HG02571 (cell line): ENCODE measurements at regions not wholly inside any gene's neighbourhood (a gene's known extent, or its start where the extent isn't known, plus 50 kb on each side); places are given as distances from the start of the nearest gene placed in this dataset.

ENCODE experiments used
- ATAC-seq: cut with Tn5 transposase; IDR thresholded peaks from one replicate; pipeline ENCODE4 v1.9.1; 2021; ENCODE audit warnings: mild to moderate bottlenecking, moderate library complexity; ENCODE audit not compliant: unreplicated experiment

DNA sequence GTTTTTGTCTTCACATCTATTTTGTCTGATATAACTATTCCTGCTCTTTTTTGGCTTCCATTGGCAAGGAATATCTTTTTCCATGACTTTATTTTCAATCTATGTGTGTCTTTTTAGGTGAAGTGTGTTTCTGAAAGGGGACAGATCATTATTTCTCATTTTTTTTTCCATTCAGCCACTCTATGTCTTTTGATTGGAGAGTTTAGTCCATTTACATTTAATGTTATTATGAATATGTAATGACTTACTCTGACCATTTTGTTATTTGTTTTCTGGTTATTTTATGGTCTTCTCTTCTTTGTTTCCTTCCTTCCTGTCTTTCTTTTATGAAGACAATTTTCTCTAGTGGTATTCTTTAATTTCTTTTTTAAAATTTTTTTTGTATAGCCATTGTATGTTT is 178.6 kb upstream of the CNTN5 start:
- no peak for ATAC-seq

DNA sequence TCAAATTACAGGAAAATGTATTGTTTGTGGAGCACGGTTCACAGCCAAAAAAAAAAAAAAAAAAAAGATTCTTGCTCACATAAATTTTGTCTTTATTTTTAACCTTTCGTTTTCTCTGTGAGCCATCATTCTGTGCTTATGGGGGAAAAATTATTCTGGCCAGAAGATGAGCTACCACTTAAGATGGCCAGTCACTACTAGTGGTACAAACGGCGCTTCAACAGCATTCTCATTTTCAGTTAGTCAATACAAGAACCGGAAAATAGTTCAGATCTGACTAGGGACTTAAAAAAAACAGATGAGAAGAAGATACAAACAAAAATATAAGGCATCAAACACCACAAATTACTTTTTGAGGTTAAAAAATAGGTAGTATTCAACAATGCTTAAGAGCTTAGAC is 158.6 kb upstream of the CNTN5 start:
- no peak for ATAC-seq

DNA sequence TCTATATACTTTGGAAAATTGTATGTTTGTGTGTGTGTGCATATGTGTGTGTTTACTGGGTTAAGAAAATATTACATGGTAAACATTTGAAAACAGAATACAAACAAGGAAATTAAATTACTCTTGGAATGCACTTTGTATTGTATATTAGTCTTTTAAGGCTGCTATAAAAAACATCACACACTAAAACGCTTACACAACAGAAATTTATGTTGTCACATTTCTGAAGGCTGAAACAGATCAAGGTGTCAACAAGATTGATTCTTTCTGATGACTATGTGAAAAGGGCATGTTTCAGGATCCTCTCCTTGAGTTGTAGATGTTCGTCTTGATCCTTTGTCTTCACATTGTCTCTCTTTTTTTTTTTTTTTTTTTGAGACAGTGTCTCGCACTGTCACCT is 149.1 kb upstream of the CNTN5 start:
- ATAC-seq: no peak

DNA sequence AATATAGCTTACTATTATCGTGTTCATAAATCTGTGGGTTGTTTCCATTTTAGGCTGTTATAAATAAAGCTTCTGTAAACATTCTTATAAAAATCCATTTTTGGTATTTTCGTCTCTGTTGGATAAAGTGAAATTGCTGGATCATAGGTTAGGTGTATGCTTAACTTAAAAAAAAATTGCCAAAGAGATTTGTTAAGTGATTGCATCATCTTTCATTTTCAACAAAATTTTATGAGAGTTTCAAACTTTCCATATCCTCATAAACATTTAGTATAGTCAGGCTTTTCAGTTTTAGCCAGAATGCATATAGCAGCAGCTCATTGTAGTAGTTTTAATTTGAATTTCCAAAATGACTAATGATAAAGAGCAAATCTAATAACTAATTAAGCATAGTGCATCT is 146.7 kb upstream of the CNTN5 start:
- ATAC-seq: no peak

DNA sequence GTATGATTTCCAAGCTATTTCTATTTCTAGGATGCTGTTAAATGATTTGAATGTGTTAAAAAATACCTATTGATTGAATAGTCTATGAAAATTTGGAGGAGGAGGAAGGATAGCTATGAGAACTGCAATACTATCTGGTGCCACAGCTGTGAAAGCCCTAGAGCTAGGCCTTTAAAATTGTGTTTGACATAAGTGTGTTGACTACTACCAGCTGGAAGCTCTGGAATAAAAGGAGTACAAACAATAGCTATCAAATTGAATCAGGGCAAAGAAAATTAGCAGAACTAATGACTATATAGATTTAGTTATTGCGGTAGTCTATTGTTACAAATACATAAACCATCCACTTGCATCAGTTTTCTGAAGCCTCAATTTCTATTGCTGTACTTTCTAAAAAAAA is 124.8 kb upstream of the CNTN5 start:
- ATAC-seq: no peak

DNA sequence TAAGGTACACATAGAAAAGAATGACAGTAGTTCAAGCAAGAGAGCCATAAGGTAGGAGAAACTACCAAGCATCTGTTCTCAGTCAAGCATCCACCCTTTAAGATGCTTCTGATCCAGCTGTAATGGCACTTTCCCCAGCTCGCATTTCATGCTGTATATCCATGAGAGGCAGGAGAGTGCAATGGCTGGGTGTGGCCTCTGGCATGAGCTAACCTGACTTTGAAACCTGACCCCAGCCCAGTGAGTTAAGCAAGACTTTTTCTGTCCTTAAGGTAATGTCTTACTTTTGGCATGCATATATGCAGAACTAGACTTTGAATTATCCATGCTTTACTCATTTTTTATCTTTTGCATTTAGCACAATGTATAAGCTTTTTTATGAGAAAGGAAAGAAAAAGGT is 79.8 kb upstream of the CNTN5 start:
- no peak for ATAC-seq

DNA sequence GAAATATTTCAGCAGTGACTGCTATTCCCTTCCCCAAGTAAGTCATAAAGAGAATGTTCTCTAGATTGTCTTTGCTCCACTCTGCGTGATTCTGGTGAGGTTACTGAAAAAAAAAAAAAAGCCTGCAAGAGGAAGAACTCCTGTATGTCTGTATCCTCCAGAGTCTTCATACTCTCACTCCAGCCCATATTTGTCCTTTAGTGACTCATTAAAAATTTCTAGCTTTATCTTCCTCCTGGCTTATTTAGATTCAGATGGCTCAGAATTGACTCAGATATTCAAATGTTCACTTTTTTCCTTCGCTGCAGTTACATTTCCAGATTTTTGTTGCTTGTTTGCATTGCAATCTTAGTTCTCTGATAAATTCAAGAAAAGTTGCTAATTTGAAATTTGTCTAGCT is 76.3 kb upstream of the CNTN5 start:
- no peak for ATAC-seq

DNA sequence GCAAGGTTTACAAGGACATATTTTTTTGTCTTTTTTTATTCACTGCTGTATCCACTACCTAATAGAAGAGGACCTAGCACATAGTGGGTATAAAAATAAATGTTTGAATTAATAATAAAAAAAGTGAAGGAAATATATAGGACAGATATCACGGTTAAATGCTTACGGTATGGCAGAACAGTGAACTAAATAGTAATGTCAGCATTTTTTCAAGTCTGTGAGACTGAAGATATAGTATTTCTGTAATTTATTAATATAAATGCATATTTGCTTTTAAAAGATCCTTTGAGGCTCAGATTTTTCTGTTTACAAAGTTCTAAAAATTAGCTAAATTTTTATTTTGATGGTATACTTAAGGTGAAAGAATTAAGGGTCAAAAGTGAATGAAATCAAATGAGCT is 68.6 kb upstream of the CNTN5 start:
- no peak for ATAC-seq

DNA sequence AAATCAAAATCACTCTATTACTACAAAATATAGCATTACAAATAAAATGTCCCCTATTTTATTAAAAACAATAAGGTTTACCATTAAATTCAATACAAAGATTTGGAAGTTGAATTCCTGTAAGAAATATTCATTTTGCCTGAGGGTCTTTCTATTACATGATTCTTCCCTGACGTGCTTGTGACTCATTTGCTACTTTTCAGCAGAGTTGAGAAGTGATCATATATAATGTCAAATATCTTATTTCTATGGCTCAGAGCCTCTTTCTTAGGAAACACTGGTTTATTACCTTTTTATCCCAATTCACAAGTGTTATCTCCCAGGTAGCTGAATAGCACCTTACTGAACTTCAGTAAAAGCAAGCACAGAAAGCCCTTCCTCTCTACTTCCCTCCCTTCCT is 65.2 kb upstream of the CNTN5 start:
- no peak for ATAC-seq

DNA sequence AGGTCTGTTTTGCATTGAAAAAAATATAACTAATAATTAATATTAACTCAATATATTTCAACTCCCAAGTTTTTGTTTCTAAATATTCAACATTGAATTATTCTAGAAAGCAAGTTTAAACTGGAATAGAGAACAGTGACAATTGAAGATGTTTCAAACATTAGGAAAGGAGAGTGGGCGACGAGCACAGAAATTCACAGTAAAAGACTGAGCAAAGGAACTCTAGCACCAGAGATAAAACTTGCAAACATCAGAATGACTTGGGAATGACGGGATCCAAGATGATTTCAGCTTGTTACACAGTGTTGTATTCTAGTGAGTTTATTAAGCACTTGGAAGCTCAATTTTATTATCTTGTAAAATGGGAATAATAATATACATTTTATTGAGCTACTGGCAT is 56.6 kb upstream of the CNTN5 start:
- no peak for ATAC-seq

DNA sequence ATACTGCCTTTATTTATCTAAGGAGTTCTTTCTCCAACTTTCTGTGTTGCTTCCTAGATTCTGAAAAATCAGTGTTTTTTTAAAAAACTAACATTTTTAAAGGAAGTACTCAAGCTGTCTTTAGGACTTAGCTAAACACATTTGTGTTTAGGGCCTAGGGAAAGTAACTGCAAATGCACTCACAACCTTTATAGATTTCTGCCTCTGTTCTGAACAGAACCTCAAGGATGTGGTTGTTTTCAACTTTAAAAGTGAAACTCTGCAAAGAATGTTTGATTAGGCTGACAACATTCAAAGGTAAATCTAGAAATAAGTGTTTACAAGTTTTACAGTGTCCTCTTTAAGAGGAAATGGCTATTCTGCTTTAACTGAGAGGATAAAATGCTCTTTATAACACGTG is 55.4 kb upstream of the CNTN5 start:
- ATAC-seq: no peak

DNA sequence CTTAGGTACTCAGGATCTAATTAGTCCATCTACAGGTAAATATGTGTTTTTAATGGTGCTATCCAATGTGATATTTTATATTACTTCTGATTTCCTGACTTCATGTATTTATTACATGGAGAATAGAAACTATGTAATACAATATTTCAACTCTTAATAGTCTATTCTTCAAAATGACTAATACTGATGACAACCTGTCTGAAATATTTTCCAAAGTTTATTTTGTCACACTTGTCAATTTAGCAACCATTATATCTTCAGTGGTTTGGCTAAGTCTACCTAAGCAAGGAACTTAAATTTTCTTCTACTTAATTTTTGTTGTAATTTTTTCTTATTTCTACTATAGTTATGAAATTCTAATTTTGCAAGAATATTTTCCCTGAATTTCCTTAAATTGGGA is 55.0 kb upstream of the CNTN5 start:
- no peak for ATAC-seq

DNA sequence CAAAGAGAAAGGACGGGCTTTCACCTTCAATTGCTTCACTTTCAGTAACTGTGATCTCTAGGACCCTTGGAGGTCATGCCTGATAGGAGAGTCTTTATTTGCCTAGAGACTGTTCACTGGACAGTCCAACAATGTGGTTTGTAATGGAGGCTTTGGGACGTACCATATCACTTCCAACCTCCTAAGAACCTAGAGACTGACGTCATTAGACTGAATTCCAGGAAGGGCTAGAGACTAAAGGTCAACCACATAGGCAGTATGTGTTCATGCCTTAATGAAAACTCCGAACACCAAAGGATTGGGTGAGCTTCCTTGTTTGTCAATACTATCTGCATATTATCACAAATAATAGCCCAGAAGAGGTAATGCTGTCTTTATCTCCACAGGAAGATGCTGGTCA is 53.7 kb upstream of the CNTN5 start:
- ATAC-seq: no peak
